HUES6 (cell line): ENCODE measurements at regions not wholly inside any gene's neighbourhood (a gene's known extent, or its start where the extent isn't known, plus 50 kb on each side); places are given as distances from the start of the nearest gene placed in this dataset.

Source experiments
- H3K27ac ChIP-seq: 2 replicates; pipeline ENCODE4 v1.7.0; 2013; ENCODE audit warnings: low read depth, mild to moderate bottlenecking, low read length, inconsistent platforms
- H3K27me3 ChIP-seq: 2 replicates; pipeline ENCODE4 v1.6.1; 2013; ENCODE audit warnings: low read length; ENCODE audit not compliant: control insufficient read depth, insufficient read depth
- H3K36me3 ChIP-seq: 2 replicates; pipeline ENCODE4 v1.6.1; 2013; ENCODE audit warnings: low read length; ENCODE audit not compliant: control insufficient read depth, insufficient read depth
- H3K4me1 ChIP-seq: 2 replicates; pipeline ENCODE4 v1.6.1; 2013; ENCODE audit warnings: low read length; ENCODE audit not compliant: control insufficient read depth, insufficient read depth
- H3K4me3 ChIP-seq: 2 replicates; pipeline ENCODE4 v1.5.1; 2013; ENCODE audit warnings: low read depth, low read length
- H3K9ac ChIP-seq: one replicate; pipeline ENCODE4 v1.6.1; 2013; ENCODE audit warnings: mild to moderate bottlenecking, low read length
- H3K9me3 ChIP-seq: 2 replicates; pipeline ENCODE4 v1.6.1; 2013; ENCODE audit warnings: low read depth, low read length; ENCODE audit not compliant: control insufficient read depth, insufficient read depth

DNA sequence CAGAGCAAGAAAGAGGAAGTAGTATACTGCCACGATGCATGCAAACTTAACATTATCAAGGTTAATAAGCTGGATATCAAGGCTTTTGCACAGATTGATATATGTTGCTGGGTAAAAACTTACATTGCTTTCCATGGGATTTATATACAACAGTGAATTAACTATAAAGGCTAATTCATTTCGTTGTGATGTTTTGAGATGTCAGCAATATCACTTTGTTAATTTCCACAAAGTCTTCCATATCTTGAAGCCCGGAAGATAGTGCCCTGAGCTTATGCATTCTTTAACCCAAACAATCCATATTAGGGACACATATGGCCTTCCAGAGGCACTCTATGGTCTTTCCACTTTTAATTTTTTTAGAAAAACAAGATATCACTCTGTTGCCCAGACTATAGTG, 603.5 kb downstream of the MAFB start:
- Histone ChIP-seq H3K9me3 (0 out of 2 replicates have a peak, but pooled peaks cover under 1% of the 10 kb centered on the region), H3K36me3 (no peaks in the 10 kb centered on the region), H3K4me1 (0 out of 2 replicates have a peak, but pooled peaks cover 5% of the 10 kb centered on the region), H3K27ac (no peak overlapping the region), H3K27me3 (no peaks in the 10 kb centered on the region), H3K9ac (no peak overlapping the region), H3K4me3 (no peak overlapping the region)

DNA sequence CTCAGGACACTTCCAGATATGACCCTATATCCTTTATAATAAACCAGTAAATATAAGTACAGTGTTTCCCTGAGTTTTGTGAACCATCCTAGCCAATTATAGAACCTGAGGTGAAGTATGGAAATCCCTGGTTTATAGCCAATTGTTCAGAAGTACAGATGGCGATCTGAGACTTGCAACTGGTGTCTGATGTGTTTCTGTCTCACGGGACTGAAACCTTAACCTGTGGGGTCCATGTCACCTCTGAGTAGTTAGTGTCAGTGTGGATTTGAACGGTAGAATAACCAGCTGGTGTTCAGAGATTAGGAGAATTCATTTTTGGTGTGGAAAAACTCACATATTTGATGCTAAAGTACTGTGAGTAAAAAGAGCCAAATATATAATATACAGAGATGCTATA, 606.6 kb downstream of the MAFB start:
- no peak overlapping the region for H3K27ac ChIP-seq
- H3K4me3 ChIP-seq, result no peak overlapping the region
- H3K9ac ChIP-seq, result no peak overlapping the region
- H3K9me3 ChIP-seq, result no peaks in the 10 kb centered on the region
- H3K27me3 ChIP-seq, result no peaks in the 10 kb centered on the region
- H3K4me1 ChIP-seq, result peaks cover 9% of the 10 kb centered on the region
- no peaks in the 10 kb centered on the region for H3K36me3 ChIP-seq

DNA sequence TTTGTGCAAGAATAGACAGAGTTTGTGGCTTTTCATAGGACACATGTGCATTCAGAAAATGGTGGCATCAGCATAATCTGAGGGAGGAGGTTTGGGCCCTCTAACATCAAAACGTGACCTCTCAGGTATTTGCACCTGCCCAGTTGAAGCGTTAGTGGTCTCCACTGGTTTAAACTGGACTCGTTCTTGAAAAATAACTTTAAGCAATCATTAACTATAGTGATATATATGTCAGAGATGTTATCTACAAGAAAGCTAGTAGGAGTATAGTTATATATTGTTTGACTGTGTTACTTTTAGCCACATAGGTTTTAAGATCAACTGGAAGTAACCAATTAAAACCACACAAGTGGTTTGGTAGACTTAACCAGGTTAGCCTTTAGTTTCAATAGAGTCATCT, 607.4 kb downstream of the MAFB start:
- H3K27ac ChIP-seq, result no peak overlapping the region
- no peaks in the 10 kb centered on the region for H3K27me3 ChIP-seq
- H3K4me3 ChIP-seq, result no peak overlapping the region
- H3K4me1 ChIP-seq, result peaks cover 9% of the 10 kb centered on the region
- no peaks in the 10 kb centered on the region for H3K9me3 ChIP-seq
- H3K36me3 ChIP-seq, result no peaks in the 10 kb centered on the region
- no peak overlapping the region for H3K9ac ChIP-seq

DNA sequence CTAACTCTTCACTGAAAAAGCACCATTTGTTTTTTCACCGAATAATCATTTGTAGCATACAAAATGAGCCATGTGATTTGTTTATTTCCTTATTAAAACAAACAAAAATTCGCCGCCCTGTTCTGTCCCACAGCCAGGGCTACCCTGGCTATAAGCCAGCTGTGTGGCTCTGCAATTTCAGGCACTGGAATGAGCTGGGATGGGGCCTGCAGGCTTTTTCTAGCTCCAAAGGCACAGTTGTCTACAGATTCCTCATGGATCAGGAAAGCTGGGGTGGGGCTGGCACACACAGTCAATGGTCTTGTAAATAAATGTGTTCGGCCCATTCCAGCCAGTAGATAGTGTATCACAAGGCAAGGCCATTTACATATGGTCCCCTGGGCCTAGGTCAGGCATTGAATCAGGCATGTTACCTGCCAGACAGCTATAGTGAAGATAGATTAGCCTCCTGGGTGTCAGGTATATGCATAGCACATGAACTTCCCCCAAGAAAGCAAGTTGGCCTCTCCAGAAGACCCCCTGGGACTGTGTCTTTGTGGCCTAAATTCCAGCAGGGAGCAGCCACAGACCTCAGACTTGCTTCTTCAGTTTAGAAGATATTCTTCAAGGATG, 608.9 kb downstream of the MAFB start:
- Histone ChIP-seq H3K9me3 (no peaks in the 10 kb centered on the region), H3K36me3 (no peaks in the 10 kb centered on the region), H3K27me3 (no peaks in the 10 kb centered on the region), H3K4me1 (peaks cover 9% of the 10 kb centered on the region), H3K4me3 (no peak overlapping the region), H3K9ac (no peak overlapping the region), H3K27ac (no peak overlapping the region)

DNA sequence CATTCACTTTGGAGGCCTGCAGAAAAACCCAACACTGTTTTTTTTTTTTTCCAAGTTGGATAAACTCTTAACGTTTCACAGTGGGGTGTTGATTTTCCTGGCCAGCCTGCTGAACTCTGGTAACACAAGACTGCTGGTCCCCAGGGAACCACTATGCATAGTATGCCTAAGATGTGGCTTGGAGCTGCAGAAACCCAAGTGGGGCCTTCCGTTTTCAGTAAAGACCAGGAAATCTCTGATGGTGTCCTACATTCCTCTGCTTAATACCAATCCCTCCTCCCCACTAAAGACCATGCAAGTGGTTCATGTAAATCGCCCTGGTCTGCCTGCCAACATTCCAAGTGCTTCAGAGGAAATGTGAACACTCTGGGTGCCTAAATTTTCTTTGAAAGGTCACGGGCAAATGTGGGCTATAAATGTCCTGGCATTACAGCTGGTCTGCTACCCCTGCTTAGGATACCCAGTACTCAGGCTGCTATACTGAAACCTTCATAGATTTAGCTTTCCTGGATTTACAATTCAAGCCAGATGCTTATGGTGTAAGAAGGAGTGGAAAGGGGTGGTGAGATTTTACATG, 615.4 kb downstream of the MAFB start:
- H3K36me3 ChIP-seq, result no peaks in the 10 kb centered on the region
- H3K9ac ChIP-seq, result no peak overlapping the region
- H3K9me3 ChIP-seq, result peaks cover 7% of the 10 kb centered on the region; the same call in 1 of the 2 replicates
- H3K27ac ChIP-seq, result peak overlapping the region; percentile 1; the same call in 1 of the 2 replicates
- H3K4me3 ChIP-seq, result no peak overlapping the region
- peaks cover 20% of the 10 kb centered on the region for H3K4me1 ChIP-seq
- H3K27me3 ChIP-seq, result no peaks in the 10 kb centered on the region

DNA sequence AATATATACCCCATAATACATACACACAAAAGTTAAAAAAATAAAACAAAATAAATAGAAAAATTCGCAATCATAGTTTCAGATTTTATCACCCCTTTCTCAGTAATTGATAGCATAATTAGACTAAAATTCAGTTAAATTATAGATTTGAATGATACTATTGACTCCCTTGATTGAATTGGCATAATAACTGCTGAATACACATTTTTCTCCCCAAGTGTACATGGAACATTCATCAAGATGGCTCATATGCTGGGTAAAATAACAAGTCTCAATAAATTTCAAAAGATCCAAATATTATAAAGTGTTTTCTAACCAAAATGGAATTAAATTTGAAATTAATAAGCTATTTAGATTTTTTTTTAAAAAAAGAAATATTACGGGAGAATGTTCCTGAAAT, 616.1 kb downstream of the MAFB start:
- no peak overlapping the region for H3K4me3 ChIP-seq
- no peaks in the 10 kb centered on the region for H3K36me3 ChIP-seq
- H3K27me3 ChIP-seq, result no peaks in the 10 kb centered on the region
- H3K4me1 ChIP-seq, result peaks cover 20% of the 10 kb centered on the region
- no peak overlapping the region for H3K9ac ChIP-seq
- H3K27ac ChIP-seq, result no peak overlapping the region
- H3K9me3 ChIP-seq, result peaks cover 9% of the 10 kb centered on the region; the same call in 1 of the 2 replicates

DNA sequence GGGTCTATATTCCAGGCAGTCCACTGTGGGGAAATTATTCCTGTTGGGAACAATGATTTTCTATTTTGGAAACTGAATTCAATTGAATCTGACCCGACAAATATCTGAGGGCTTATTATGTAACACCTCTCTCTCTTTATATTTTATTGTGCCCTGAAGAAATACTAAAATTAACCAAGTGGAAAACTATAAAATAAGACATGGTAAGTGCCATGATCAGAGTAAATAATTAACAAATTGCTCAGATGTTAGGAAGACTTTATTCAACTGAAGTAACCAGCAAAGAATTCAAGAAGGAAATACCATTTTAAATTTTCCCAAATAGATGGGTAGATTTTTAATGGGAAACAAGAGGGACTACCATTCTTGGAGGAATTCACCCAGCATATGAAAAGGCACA, 632.9 kb downstream of the MAFB start:
- peaks cover 15% of the 10 kb centered on the region for H3K9me3 ChIP-seq
- H3K4me3 ChIP-seq, result no peak overlapping the region
- H3K9ac ChIP-seq, result no peak overlapping the region
- H3K4me1 ChIP-seq, result no peaks in the 10 kb centered on the region
- H3K27me3 ChIP-seq, result no peaks in the 10 kb centered on the region
- no peaks in the 10 kb centered on the region for H3K36me3 ChIP-seq
- no peak overlapping the region for H3K27ac ChIP-seq

DNA sequence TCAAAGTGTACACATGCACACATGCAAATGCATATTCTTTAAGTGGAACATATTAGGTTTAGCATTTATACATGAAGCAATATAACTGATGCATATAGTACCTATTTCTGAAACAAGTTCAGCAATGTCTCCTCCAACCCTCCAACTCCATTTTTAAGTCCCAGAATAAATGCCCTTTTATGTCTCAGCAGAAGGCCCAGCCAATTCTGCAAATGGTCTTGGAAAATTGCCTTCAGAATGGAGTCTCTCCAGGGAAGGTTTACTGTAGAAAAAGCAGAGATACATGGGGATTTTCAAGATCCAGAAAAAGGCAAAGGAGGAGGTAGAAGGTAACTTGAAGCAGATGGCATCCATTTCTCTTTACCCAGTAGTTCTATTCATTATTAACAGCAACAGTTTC, 633.3 kb downstream of the MAFB start:
- no peaks in the 10 kb centered on the region for H3K4me1 ChIP-seq
- no peak overlapping the region for H3K4me3 ChIP-seq
- H3K36me3 ChIP-seq, result no peaks in the 10 kb centered on the region
- H3K27me3 ChIP-seq, result no peaks in the 10 kb centered on the region
- no peak overlapping the region for H3K27ac ChIP-seq
- H3K9ac ChIP-seq, result no peak overlapping the region
- H3K9me3 ChIP-seq, result peaks cover 10% of the 10 kb centered on the region

DNA sequence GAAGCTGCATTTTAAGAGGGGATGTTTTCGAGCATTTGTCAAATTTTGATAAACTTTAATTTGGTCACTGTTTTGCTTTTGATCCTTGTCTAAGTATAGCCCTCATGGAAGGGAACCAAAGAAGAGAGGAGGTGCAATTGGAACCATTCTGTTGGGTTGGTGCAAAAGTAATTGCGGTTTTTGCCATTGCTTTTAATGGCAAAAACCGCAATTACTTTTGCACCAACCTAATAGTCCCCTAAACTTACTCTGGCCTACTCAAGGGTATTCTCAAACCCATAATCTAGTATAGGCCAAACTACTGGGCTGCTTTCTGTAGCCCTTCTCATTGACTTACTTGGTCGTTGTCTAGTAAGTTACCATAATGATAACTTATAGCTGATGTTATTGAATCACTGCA, 634.7 kb downstream of the MAFB start:
- H3K4me1 ChIP-seq, result no peaks in the 10 kb centered on the region
- peaks cover 4% of the 10 kb centered on the region; the same call in 1 of the 2 replicates for H3K9me3 ChIP-seq
- no peak overlapping the region for H3K27ac ChIP-seq
- no peaks in the 10 kb centered on the region for H3K27me3 ChIP-seq
- H3K36me3 ChIP-seq, result no peaks in the 10 kb centered on the region
- no peak overlapping the region for H3K9ac ChIP-seq
- no peak overlapping the region for H3K4me3 ChIP-seq

DNA sequence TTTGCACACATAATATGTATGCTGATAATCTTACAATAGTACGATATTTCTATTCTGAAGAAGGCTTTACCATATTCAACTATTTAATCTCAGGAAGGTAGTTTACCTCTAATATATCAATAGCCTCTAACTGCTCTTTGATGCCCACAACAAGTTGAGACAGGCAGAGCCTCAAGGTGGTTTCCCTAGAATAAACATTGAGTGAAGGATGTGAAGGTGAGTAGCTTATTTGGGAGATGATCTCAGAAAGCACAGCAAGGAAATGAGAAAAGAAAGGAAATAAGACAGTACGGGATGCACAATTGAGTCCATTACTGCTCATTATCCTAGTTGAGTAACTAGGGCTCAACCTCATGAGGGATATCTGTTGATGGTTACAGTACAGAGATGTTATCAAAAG, 638.4 kb downstream of the MAFB start:
- Histone ChIP-seq H3K9me3 (no peaks in the 10 kb centered on the region), H3K4me1 (no peaks in the 10 kb centered on the region), H3K36me3 (no peaks in the 10 kb centered on the region), H3K27me3 (no peaks in the 10 kb centered on the region), H3K9ac (no peak overlapping the region), H3K4me3 (no peak overlapping the region), H3K27ac (no peak overlapping the region)

DNA sequence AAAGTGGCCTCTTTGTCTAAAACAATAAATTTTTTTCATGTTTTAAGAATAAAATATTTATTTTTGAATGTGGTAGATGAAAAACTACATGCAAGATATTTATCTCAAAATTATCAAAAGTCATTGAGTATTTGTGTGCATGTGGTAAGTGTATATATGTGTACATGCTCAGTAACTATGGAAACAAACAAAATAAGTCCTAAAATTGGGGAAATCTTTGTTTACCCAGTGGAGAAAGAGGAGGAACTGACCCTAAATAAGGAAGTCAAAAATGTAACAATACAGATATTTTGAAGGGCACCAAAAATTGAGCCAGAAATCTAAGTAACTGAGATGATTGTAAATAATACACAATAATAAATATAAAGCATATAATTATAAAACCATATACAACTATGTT, 639.2 kb downstream of the MAFB start:
- H3K27me3 ChIP-seq, result no peaks in the 10 kb centered on the region
- H3K4me3 ChIP-seq, result no peak overlapping the region
- no peaks in the 10 kb centered on the region for H3K9me3 ChIP-seq
- no peaks in the 10 kb centered on the region for H3K4me1 ChIP-seq
- no peak overlapping the region for H3K27ac ChIP-seq
- H3K9ac ChIP-seq, result no peak overlapping the region
- no peaks in the 10 kb centered on the region for H3K36me3 ChIP-seq
